ENCODE measurements at regions not wholly inside any gene's neighbourhood (a gene's known extent, or its start where the extent isn't known, plus 50 kb on each side); places are given as distances from the start of the nearest gene placed in this dataset.

GRCh38 chr4:166324321-166324720 is 451.3 kb downstream of the TLL1 start:
- no peak for TF ChIP-seq POLR2AphosphoS5 (IDR thresholded peaks at IDR 0.05)
- TF ChIP-seq CTCF (IDR thresholded peaks at IDR 0.05), result peak in 1 of 4 experiments; percentile 10
- no peak for TF ChIP-seq POLR2A (IDR thresholded peaks at IDR 0.05)

Measured in sigmoid colon (tissue), 4 donors.